HepG2 (cell line): ENCODE measurements at regions not wholly inside any gene's neighbourhood (a gene's known extent, or its start where the extent isn't known, plus 50 kb on each side); places are given as distances from the start of the nearest gene placed in this dataset.

ENCODE experiments used
- ATAC-seq: fragments of 200-7000 bp; cut with Tn5 transposase; 3 replicates; pipeline ENCODE4 v1.9.1; 2020; ENCODE audit warnings: mild to moderate bottlenecking, moderate library complexity
- BruUV-seq: library from RNA; stranded (reverse); fragments of 400-500 nt; replicated peaks from 2 replicates; lab custom pipeline; 2021; lab: Mats Ljungman, UMichigan
- CTCF ChIA-PET: fragments of 300-600 bp; formaldehyde crosslinking; extraction: SDS; loops from one replicate; lab custom pipeline; 2021; ENCODE audit warnings: low total read pairs, inconsistent platforms, low intra/inter-chr PET ratio; lab: Yijun Ruan, JAX
- POLR2A ChIA-PET: fragments of 350-600 bp; sonication (Branson Sonifier 250); formaldehyde crosslinking; loops from one replicate; lab custom pipeline; 2020; ENCODE audit warnings: antibody characterized with exemption, inconsistent platforms; lab: Yijun Ruan, JAX
- DNase-seq: peaks from one replicate; pipeline ENCODE4 v3.0.0-alpha.2; 2015; ENCODE audit warnings: low spot score
- FAIRE-seq: peaks from 3 replicates; lab custom pipeline; 2011; peaks lifted over from hg19 to GRCh38; lab: Jason Lieb, UNC
- H2AFZ ChIP-seq: one replicate; pipeline ENCODE4 v1.6.1; 2011; ENCODE audit warnings: low read length, inconsistent platforms
- H3K27ac ChIP-seq: fragments of 300-600 bp; 3 replicates; pipeline ENCODE4 v1.8.0; 2011; ENCODE audit warnings: mixed run types, mild to moderate bottlenecking, mixed read lengths, low read length, inconsistent platforms; ENCODE audit not compliant: insufficient read depth; ENCODE audit errors: extremely low read length
- H3K27me3 ChIP-seq, 2 experiments: fragments of 200-600 bp in 1 of 2; 2 replicates in 1 of 2; 3 replicates in 1 of 2; pipeline versions ENCODE4 v1.6.0 to v1.8.0; 2011; ENCODE audit warnings: low read length in 2 of 2, mild to moderate bottlenecking in 2 of 2, moderate library complexity in 2 of 2, inconsistent platforms in 1 of 2; ENCODE audit not compliant: insufficient read depth in 2 of 2, control insufficient read depth in 1 of 2
- H3K36me3 ChIP-seq, 2 experiments: fragments of 200-600 bp in 1 of 2; replicated peaks in 1 of 2; 2 replicates in 1 of 2; 3 replicates in 1 of 2; pipeline versions ENCODE4 v1.5.1 to v1.8.0; 2011; ENCODE audit warnings: low read length in 2 of 2, inconsistent platforms in 1 of 2; ENCODE audit not compliant: insufficient read depth in 2 of 2, control insufficient read depth in 1 of 2
- H3K4me1 ChIP-seq: 2 replicates; pipeline ENCODE4 v1.5.1; 2012; ENCODE audit warnings: low read length, inconsistent platforms; ENCODE audit not compliant: insufficient read depth
- H3K4me2 ChIP-seq: 2 replicates; pipeline ENCODE4 v1.6.0; 2011; ENCODE audit warnings: low read depth, low read length, inconsistent platforms
- H3K4me3 ChIP-seq, 3 experiments: fragments of 200-600 bp in 1 of 3; sonication (generic), shearing (Covaris generic) in 1 of 3; replicated peaks in 1 of 3; 2 replicates each; pipeline ENCODE4 v1.5.1; 2011 to 2016; ENCODE audit warnings: low read length in 3 of 3, inconsistent platforms in 2 of 3, low read depth in 2 of 3, mild to moderate bottlenecking in 2 of 3, control low read depth in 1 of 3, mixed read lengths in 1 of 3; ENCODE audit not compliant: insufficient read depth in 1 of 3
- H3K79me2 ChIP-seq: one replicate; pipeline ENCODE4 v1.6.1; 2011; ENCODE audit warnings: low read length, inconsistent platforms; ENCODE audit not compliant: insufficient read depth
- H3K9ac ChIP-seq: 2 replicates; pipeline ENCODE4 v1.6.0; 2011; ENCODE audit warnings: mild to moderate bottlenecking, low read depth, low read length, inconsistent platforms; ENCODE audit not compliant: insufficient read depth
- H3K9me3 ChIP-seq: 2 replicates; pipeline ENCODE4 v1.5.1; 2012; ENCODE audit warnings: mild to moderate bottlenecking, low read length
- H4K20me1 ChIP-seq: 2 replicates; pipeline ENCODE4 v1.6.0; 2011; ENCODE audit warnings: inconsistent platforms, mild to moderate bottlenecking, low read length, moderate library complexity; ENCODE audit not compliant: insufficient read depth
- DMAP1 ChIP-seq: IDR thresholded peaks from 2 replicates; pipeline ENCODE4 v1.6.1; 2016
- GLI4 ChIP-seq: sonication (generic); formaldehyde crosslinking; IDR thresholded peaks from 2 replicates; pipeline ENCODE4 v1.5.1; 2020; ENCODE audit warnings: missing genetic modification reagents, mild to moderate bottlenecking, moderate library complexity, borderline replicate concordance
- HNRNPK ChIP-seq: fragments of 200-400 bp; formaldehyde crosslinking; IDR thresholded peaks from 2 replicates; pipeline ENCODE4 v1.6.1; 2018; ENCODE audit warnings: low read length, low read depth, moderate library complexity, mild to moderate bottlenecking; ENCODE audit not compliant: poor library complexity, severe bottlenecking
- KAT8 ChIP-seq: IDR thresholded peaks from 2 replicates; pipeline ENCODE4 v1.6.1; 2016; ENCODE audit warnings: missing genetic modification reagents, missing compliant biosample characterization
- MBD4 ChIP-seq: IDR thresholded peaks from 2 replicates; pipeline ENCODE4 v1.6.1; 2012; ENCODE audit warnings: low read length, inconsistent platforms, borderline replicate concordance
- SP2 ChIP-seq: sonication (generic); formaldehyde crosslinking; IDR thresholded peaks from 2 replicates; pipeline ENCODE4 v1.5.1; 2020; ENCODE audit warnings: mild to moderate bottlenecking, missing genetic modification reagents
- STAT5B ChIP-seq: sonication (generic); formaldehyde crosslinking; IDR thresholded peaks from 2 replicates; pipeline ENCODE4 v1.4.0; 2020; ENCODE audit warnings: missing genetic modification reagents
- TOPORS ChIP-seq: sonication (generic); formaldehyde crosslinking; IDR thresholded peaks from 2 replicates; pipeline ENCODE4 v1.8.0; 2023; ENCODE audit warnings: mild to moderate bottlenecking, missing genetic modification reagents
- ZBTB7B ChIP-seq: sonication (generic); formaldehyde crosslinking; IDR thresholded peaks from 2 replicates; pipeline ENCODE4 v1.4.0; 2020; ENCODE audit warnings: missing genetic modification reagents
- ZMAT5 ChIP-seq: sonication (generic); formaldehyde crosslinking; IDR thresholded peaks from 2 replicates; pipeline ENCODE4 v1.5.0; 2020; ENCODE audit warnings: mild to moderate bottlenecking, low read depth, missing genetic modification reagents, borderline replicate concordance
- ZNF260 ChIP-seq: sonication (generic); formaldehyde crosslinking; IDR thresholded peaks from 2 replicates; pipeline ENCODE4 v1.4.0; 2020; ENCODE audit warnings: missing genetic modification reagents, low read depth, mild to moderate bottlenecking, borderline replicate concordance
- ZNF343 ChIP-seq: sonication (generic); formaldehyde crosslinking; IDR thresholded peaks from 2 replicates; pipeline ENCODE4 v1.4.0; 2020; ENCODE audit warnings: mild to moderate bottlenecking, missing genetic modification reagents
- ZNF468 ChIP-seq: sonication (generic); formaldehyde crosslinking; IDR thresholded peaks from 2 replicates; pipeline ENCODE4 v1.8.0; 2022; ENCODE audit warnings: mild to moderate bottlenecking, moderate library complexity, missing genetic modification reagents
- ZNF501 ChIP-seq: sonication (generic); formaldehyde crosslinking; IDR thresholded peaks from 2 replicates; pipeline ENCODE4 v1.5.1; 2020; ENCODE audit warnings: mild to moderate bottlenecking, moderate library complexity, missing genetic modification reagents
- WGBS: methylation state at CpG from one replicate; pipeline ENCODE4 v1.1.6; 2017; ENCODE audit warnings: low lambda C conversion rate; 5-methylcytosine and 5-hydroxymethylcytosine counted together
- in situ Hi-C: cut with HindIII; loops from 2 replicates; pipeline ENCODE4 v1.10.0; 2017; ENCODE audit warnings: low pct_unique_long_range_greater_than_20kb; ENCODE audit not compliant: extremely low pct_ligation_motif_present
- intact Hi-C: fragments of 100-400 bp; cut with micrococcal nuclease; formaldehyde crosslinking; loops from one replicate; pipeline ENCODE4 v1.10.0; 2022; ENCODE audit not compliant: unreplicated experiment
- TF ChIP-seq, protein P1 (sequence below): sonication (generic); formaldehyde crosslinking; IDR thresholded peaks from 2 replicates; pipeline ENCODE4 v1.4.0; 2020; ENCODE audit warnings: missing genetic modification reagents

- TF ChIP-seq, protein P1, sequence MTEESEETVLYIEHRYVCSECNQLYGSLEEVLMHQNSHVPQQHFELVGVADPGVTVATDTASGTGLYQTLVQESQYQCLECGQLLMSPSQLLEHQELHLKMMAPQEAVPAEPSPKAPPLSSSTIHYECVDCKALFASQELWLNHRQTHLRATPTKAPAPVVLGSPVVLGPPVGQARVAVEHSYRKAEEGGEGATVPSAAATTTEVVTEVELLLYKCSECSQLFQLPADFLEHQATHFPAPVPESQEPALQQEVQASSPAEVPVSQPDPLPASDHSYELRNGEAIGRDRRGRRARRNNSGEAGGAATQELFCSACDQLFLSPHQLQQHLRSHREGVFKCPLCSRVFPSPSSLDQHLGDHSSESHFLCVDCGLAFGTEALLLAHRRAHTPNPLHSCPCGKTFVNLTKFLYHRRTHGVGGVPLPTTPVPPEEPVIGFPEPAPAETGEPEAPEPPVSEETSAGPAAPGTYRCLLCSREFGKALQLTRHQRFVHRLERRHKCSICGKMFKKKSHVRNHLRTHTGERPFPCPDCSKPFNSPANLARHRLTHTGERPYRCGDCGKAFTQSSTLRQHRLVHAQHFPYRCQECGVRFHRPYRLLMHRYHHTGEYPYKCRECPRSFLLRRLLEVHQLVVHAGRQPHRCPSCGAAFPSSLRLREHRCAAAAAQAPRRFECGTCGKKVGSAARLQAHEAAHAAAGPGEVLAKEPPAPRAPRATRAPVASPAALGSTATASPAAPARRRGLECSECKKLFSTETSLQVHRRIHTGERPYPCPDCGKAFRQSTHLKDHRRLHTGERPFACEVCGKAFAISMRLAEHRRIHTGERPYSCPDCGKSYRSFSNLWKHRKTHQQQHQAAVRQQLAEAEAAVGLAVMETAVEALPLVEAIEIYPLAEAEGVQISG (CRISPR knock-in tag), result no peak
- TF ChIP-seq MBD4 (no peak), ZMAT5 (CRISPR knock-in tag) (no peak), DMAP1 (no peak), STAT5B (CRISPR knock-in tag) (no peak)
- TF ChIP-seq, all 625 proteins: peak for 0
Measured at GRCh38 chr6:3987053-3987452, 91.9 kb downstream of the FAM217A start (continued).

GRCh38 chr6:3987576-3987975, 91.4 kb downstream of the FAM217A start:
- Histone ChIP-seq H3K79me2 (no peaks in the 10 kb centered on the region), H3K27ac (no peak overlapping the region), H3K4me3 (no peak overlapping the region), H3K9me3 (no peaks in the 10 kb centered on the region), H3K9ac (no peak overlapping the region), H2AFZ (no peak overlapping the region), H3K4me2 (no peak overlapping the region), H4K20me1 (no peaks in the 10 kb centered on the region), H3K36me3 (no peaks in the 10 kb centered on the region), H3K27me3 (no peaks in the 10 kb centered on the region), H3K4me1 (peaks cover 20% of the 10 kb centered on the region)
- intact Hi-C loops, result no loop called here
- no peak for FAIRE-seq
- POLR2A ChIA-PET, result no interaction called here
- TF ChIP-seq ZBTB7B (CRISPR knock-in tag) (no peak), KAT8 (CRISPR knock-in tag) (no peak), TOPORS (CRISPR knock-in tag) (no peak), ZNF260 (CRISPR knock-in tag) (no peak), ZNF501 (CRISPR knock-in tag) (no peak), GLI4 (CRISPR knock-in tag) (no peak), ZNF468 (CRISPR knock-in tag) (no peak), SP2 (CRISPR knock-in tag) (no peak), HNRNPK (no peak), ZNF343 (no peak)
- ATAC-seq, result no peak
- 81% methylated on average over 2 of the region's 2 CpGs for WGBS
- no peak for DNase-seq
- in situ Hi-C loops, result loop anchor here (25.0 kb wide), 1 partner anchor 700 kb away; no protein-coding TSS in a partner anchor
- BruUV-seq, result no TSS peak
- CTCF ChIA-PET, result no interaction called here
